Esophagus muscularis mucosa (tissue), 4 donors: ENCODE measurements at regions not wholly inside any gene's neighbourhood (a gene's known extent, or its start where the extent isn't known, plus 50 kb on each side); places are given as distances from the start of the nearest gene placed in this dataset.
"Not testable (repeated sequence)": the region's sequence is repeated elsewhere in the genome, so short reads cannot be mapped to it uniquely, and the experiment has no call there.

Source experiments
- DNase-seq: peaks from one replicate; pipeline ENCODE4 v3.0.0-alpha.2; 2017; ENCODE audit errors: extremely low spot score
- H3K27ac ChIP-seq, 4 donors: fragments of 200-600 bp; sonication (generic); replicated peaks in 1 of 4; 1 replicate in 3 of 4; 2 replicates in 1 of 4; pipeline ENCODE4 v1.5.1; 2016 to 2019; ENCODE audit warnings: mild to moderate bottlenecking in 1 of 4
- H3K27me3 ChIP-seq, 4 donors: fragments of 200-600 bp; sonication (generic); one replicate each; pipeline versions ENCODE4 v1.5.1 to v1.6.0; 2016 to 2019
- H3K36me3 ChIP-seq, 4 donors: fragments of 200-600 bp; sonication (generic); one replicate each; pipeline ENCODE4 v1.5.1; 2016 to 2019
- H3K4me1 ChIP-seq, 4 donors: fragments of 200-600 bp; sonication (generic); one replicate each; pipeline ENCODE4 v1.5.1; 2016 to 2019
- H3K4me3 ChIP-seq, 4 donors: fragments of 200-600 bp; sonication (generic); 1 replicate in 2 of 4; 2 replicates in 2 of 4; pipeline ENCODE4 v1.5.1; 2016 to 2019; ENCODE audit warnings: mild to moderate bottlenecking in 4 of 4, moderate library complexity in 1 of 4
- H3K9me3 ChIP-seq, 4 donors: fragments of 200-600 bp; sonication (generic); 1 replicate in 3 of 4; 2 replicates in 1 of 4; pipeline ENCODE4 v1.5.1; 2016 to 2019
- CTCF ChIP-seq, 3 experiments: fragments of 200-600 bp in 2 of 3; fragments of 450-650 bp in 1 of 3; sonication (generic) in 2 of 3; IDR thresholded peaks; one replicate each; pipeline ENCODE4 v1.5.1; 2017 to 2019; ENCODE audit warnings: antibody characterized with exemption in 3 of 3, mild to moderate bottlenecking in 2 of 3, moderate library complexity in 1 of 3
- EP300 ChIP-seq: sonication (generic); formaldehyde crosslinking; IDR thresholded peaks from one replicate; pipeline ENCODE4 v1.6.1; 2017; ENCODE audit warnings: antibody characterized with exemption
- POLR2A ChIP-seq: fragments of 450-650 bp; IDR thresholded peaks from one replicate; pipeline ENCODE4 v1.6.1; 2017; ENCODE audit warnings: antibody characterized with exemption, moderate library complexity, mild to moderate bottlenecking, low read depth
- POLR2AphosphoS5 ChIP-seq, 2 donors: sonication (generic); formaldehyde crosslinking; IDR thresholded peaks; one replicate each; pipeline ENCODE4 v1.6.1; 2017; ENCODE audit warnings: antibody characterized with exemption in 2 of 2
- WGBS: methylation state at CpG from one replicate; pipeline ENCODE4 v1.1.5; 2018; 5-methylcytosine and 5-hydroxymethylcytosine counted together
- intact Hi-C: fragments of 100-400 bp; cut with DNase I; formaldehyde crosslinking; loops from one replicate; pipeline ENCODE4 v1.15.1; 2023

- no peak for DNase-seq
- Histone ChIP-seq H3K4me3 (no peak overlapping the region), H3K4me1 (no peaks in the 10 kb centered on the region), H3K27me3 (no peaks in the 10 kb centered on the region), H3K27ac (no peak overlapping the region), H3K9me3 (no peaks in the 10 kb centered on the region), H3K36me3 (no peaks in the 10 kb centered on the region)
- intact Hi-C loops = no loop called here
- WGBS = 67% methylated on average over 8 of the region's 8 CpGs
- TF ChIP-seq EP300 = no peak
- TF ChIP-seq POLR2AphosphoS5 (IDR thresholded peaks at IDR 0.05) = no peak
- TF ChIP-seq POLR2A = no peak
These were observed 109.5 kb downstream of the TAF11L14 start for GRCh38 chr5:17743580-17744435.

- Histone ChIP-seq H3K4me1 (no peaks in the 10 kb centered on the region), H3K4me3 (no peak overlapping the region), H3K36me3 (no peaks in the 10 kb centered on the region), H3K27me3 (no peaks in the 10 kb centered on the region), H3K9me3 (no peaks in the 10 kb centered on the region), H3K27ac (no peak overlapping the region)
- DNase-seq = no peak
- TF ChIP-seq POLR2A (no peak), POLR2AphosphoS5 (IDR thresholded peaks at IDR 0.05) (no peak), CTCF (IDR thresholded peaks at IDR 0.05) (no peak), EP300 (no peak)
- WGBS = 59% methylated on average over 2 of the region's 2 CpGs
- intact Hi-C loops = no loop called here
These were observed 113.9 kb downstream of the TAF11L14 start for GRCh38 chr5:17748201-17748600.

- 36% methylated on average over 1 of the region's 1 CpG for WGBS
These were observed 114.7 kb downstream of the TAF11L14 start for GRCh38 chr5:17748941-17749340.

GRCh38 chr5:17755406-17755805, 121.1 kb downstream of the TAF11L14 start:
- H3K4me1 ChIP-seq, H3K9me3 ChIP-seq, intact Hi-C loops, DNase-seq, H3K27me3 ChIP-seq, H3K36me3 ChIP-seq, H3K27ac ChIP-seq, H3K4me3 ChIP-seq: not testable (repeated sequence)
- 95% methylated on average over 12 of the region's 12 CpGs for WGBS

More at GRCh38 chr5:17748941-17749340, 114.7 kb downstream of the TAF11L14 start:
- Histone ChIP-seq H3K27me3 (no peaks in the 10 kb centered on the region), H3K36me3 (no peaks in the 10 kb centered on the region), H3K27ac (no peak overlapping the region), H3K4me3 (no peak overlapping the region), H3K9me3 (no peaks in the 10 kb centered on the region), H3K4me1 (no peaks in the 10 kb centered on the region)
- intact Hi-C loops = no loop called here
- DNase-seq = no peak
- TF ChIP-seq POLR2AphosphoS5 (IDR thresholded peaks at IDR 0.05) (no peak), CTCF (IDR thresholded peaks at IDR 0.05) (no peak), EP300 (no peak), POLR2A (no peak)

GRCh38 chr5:17761326-17761725, 127.1 kb downstream of the TAF11L14 start:
- intact Hi-C loops = no loop called here
- Histone ChIP-seq H3K27ac (no peak overlapping the region), H3K27me3 (no peaks in the 10 kb centered on the region), H3K36me3 (no peaks in the 10 kb centered on the region), H3K9me3 (no peaks in the 10 kb centered on the region), H3K4me3 (no peak overlapping the region), H3K4me1 (no peaks in the 10 kb centered on the region)
- TF ChIP-seq POLR2A = no peak
- TF ChIP-seq POLR2AphosphoS5 (IDR thresholded peaks at IDR 0.05) = no peak
- no peak for TF ChIP-seq EP300
- TF ChIP-seq CTCF (IDR thresholded peaks at IDR 0.05) = no peak
- 66% methylated on average over 4 of the region's 4 CpGs for WGBS
- no peak for DNase-seq

- Histone ChIP-seq H3K9me3 (no peaks in the 10 kb centered on the region), H3K27ac (no peak overlapping the region), H3K4me3 (no peak overlapping the region), H3K36me3 (no peaks in the 10 kb centered on the region), H3K4me1 (no peaks in the 10 kb centered on the region), H3K27me3 (no peaks in the 10 kb centered on the region)
- TF ChIP-seq CTCF (IDR thresholded peaks at IDR 0.05) = no peak
- no peak for TF ChIP-seq POLR2AphosphoS5 (IDR thresholded peaks at IDR 0.05)
- TF ChIP-seq EP300 = no peak
- intact Hi-C loops = no loop called here
- DNase-seq = no peak
- 84% methylated on average over 1 of the region's 1 CpG for WGBS
These were observed 129.0 kb downstream of the TAF11L14 start for GRCh38 chr5:17763301-17763700.
